A549 (cell line): ENCODE measurements at regions not wholly inside any gene's neighbourhood (a gene's known extent, or its start where the extent isn't known, plus 50 kb on each side); places are given as distances from the start of the nearest gene placed in this dataset.
"Not testable (repeated sequence)": the region's sequence is repeated elsewhere in the genome, so short reads cannot be mapped to it uniquely, and the experiment has no call there.

ENCODE experiments used
- CHD4 ChIP-seq: fragments of 200-600 bp; sonication (generic); IDR thresholded peaks from 2 replicates; pipeline ENCODE4 v1.6.1; 2016; ENCODE audit warnings: antibody characterized with exemption, mild to moderate bottlenecking, borderline replicate concordance
- CTCF ChIP-seq: fragments of >200 bp; sonication (Bioruptor Twin); formaldehyde crosslinking; IDR thresholded peaks from 3 replicates; pipeline ENCODE4 v1.5.1; 2016
- EP300 ChIP-seq, 2 experiments: fragments of >200 bp; sonication (Bioruptor Twin); formaldehyde crosslinking; IDR thresholded peaks; 2 replicates in 1 of 2; 3 replicates in 1 of 2; pipeline ENCODE4 v1.6.1; 2016 to 2017
- ESRRA ChIP-seq: fragments of 150-350 bp; IDR thresholded peaks from 2 replicates; pipeline ENCODE4 v1.6.1; 2014; ENCODE audit warnings: mild to moderate bottlenecking, low read length, borderline replicate concordance
- MAZ ChIP-seq: fragments of 150-350 bp; IDR thresholded peaks from 2 replicates; pipeline ENCODE4 v1.6.1; 2014; ENCODE audit warnings: antibody characterized with exemption, low read depth, low read length, borderline replicate concordance
- RAD21 ChIP-seq, 2 experiments: fragments of >200 bp in 1 of 2; sonication (Bioruptor Twin) in 1 of 2; formaldehyde crosslinking in 1 of 2; IDR thresholded peaks in 1 of 2; conservative IDR thresholded peaks in 1 of 2; 2 replicates in 1 of 2; 3 replicates in 1 of 2; pipeline ENCODE4 v1.6.1; 2012 to 2018; ENCODE audit warnings: inconsistent platforms in 1 of 2
- REST ChIP-seq: fragments of 200-600 bp; sonication (generic); IDR thresholded peaks from 2 replicates; pipeline ENCODE4 v1.6.1; 2016; ENCODE audit warnings: antibody characterized with exemption, mild to moderate bottlenecking, moderate library complexity

GRCh38 chr6:150789906-150790305 is 75.6 kb upstream of the MTHFD1L start:
- not testable (repeated sequence) for TF ChIP-seq CTCF; REST; ESRRA; EP300 (IDR thresholded peaks at IDR 0.05); MAZ; RAD21 (conservative IDR thresholded peaks at IDR 0.05 in 1 of 2, IDR thresholded peaks at IDR 0.05 in 1 of 2); CHD4
